ENCODE measurements at regions not wholly inside any gene's neighbourhood (a gene's known extent, or its start where the extent isn't known, plus 50 kb on each side); places are given as distances from the start of the nearest gene placed in this dataset.

DNA sequence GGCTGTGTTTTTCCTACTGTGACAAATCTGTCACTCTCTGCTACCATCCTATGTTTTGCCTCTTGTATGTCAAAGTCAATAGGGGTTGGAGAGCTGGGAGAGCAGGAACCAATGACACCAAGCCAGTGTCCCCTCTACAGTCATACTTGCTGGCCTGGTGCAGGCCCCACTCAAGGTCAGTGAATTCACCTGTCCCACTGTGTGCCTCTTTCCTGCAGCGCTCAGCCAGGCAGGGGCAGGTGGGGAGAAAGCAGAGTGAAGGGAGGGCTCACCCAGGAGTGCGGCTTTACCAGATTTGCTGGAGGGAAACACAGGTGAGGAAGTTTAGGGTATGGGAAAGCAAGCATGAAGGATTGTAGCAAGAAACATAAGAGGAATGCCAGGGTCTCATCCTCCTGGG, 114.5 kb downstream of the GYPC start:
- no peak for TF ChIP-seq POLR2A (IDR thresholded peaks at IDR 0.05; ENCODE audit: low read depth, low read length)
- no peak for TF ChIP-seq TAF1 (IDR thresholded peaks at IDR 0.05; ENCODE audit: borderline replicate concordance, low read depth, low read length)
- TF ChIP-seq POLR2AphosphoS5 (IDR thresholded peaks at IDR 0.05; ENCODE audit: low read depth, low read length) = no peak

All from GM12892 (cell line).